ENCODE measurements at regions not wholly inside any gene's neighbourhood (a gene's known extent, or its start where the extent isn't known, plus 50 kb on each side); places are given as distances from the start of the nearest gene placed in this dataset.

- TF ChIP-seq CTCF (IDR thresholded peaks at IDR 0.05; ENCODE audit: low read depth, low read length): no peak
- TF ChIP-seq POLR2A (IDR thresholded peaks at IDR 0.05; ENCODE audit: extremely low read depth, insufficient read length): no peak
Measured at GRCh38 chr2:7430421-7430868, 513.2 kb downstream of the RNF144A start.

Data from NB4 (cell line).